ENCODE measurements at regions not wholly inside any gene's neighbourhood (a gene's known extent, or its start where the extent isn't known, plus 50 kb on each side); places are given as distances from the start of the nearest gene placed in this dataset.

DNA sequence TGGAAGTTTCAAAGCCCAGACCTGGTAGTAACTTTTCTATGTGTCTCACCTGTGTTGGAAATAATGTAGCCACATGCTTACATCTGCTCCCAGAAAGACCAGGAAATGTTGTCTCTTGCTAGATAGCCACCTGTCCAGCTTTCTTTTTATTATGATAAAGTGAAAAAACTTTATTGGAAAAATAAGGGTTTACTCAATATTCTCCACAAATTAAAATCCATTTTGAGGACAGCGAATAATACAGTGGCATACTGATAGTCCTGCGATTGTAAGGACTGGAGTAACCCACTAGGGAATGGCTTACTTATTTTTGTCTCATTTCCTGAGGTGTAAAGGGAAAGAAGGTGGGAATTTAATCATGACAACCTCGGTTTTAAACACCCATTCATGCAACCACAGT lies 100.1 kb downstream of the HFE start:
- Histone ChIP-seq H3K4me2 (peak overlapping the region; percentile 95), H3K27ac (ENCODE audit: low read depth) (peak overlapping the region; percentile 99)

More for the DNA sequence above, 100.1 kb downstream of the HFE start:
- H3K79me2 ChIP-seq (replicated peaks; ENCODE audit: insufficient read depth), result no peaks in the 10 kb centered on the region
- H4K20me1 ChIP-seq (replicated peaks; ENCODE audit: insufficient read depth), result no peaks in the 10 kb centered on the region
- peaks cover 10% of the 10 kb centered on the region for H3F3A ChIP-seq (replicated peaks; ENCODE audit: low read depth)
- no peaks in the 10 kb centered on the region for H3K36me3 Mint-ChIP-seq (ENCODE audit: low read depth)
- H3K27ac Mint-ChIP-seq, result peak overlapping the region; percentile 100
- TF ChIP-seq, protein P1, sequence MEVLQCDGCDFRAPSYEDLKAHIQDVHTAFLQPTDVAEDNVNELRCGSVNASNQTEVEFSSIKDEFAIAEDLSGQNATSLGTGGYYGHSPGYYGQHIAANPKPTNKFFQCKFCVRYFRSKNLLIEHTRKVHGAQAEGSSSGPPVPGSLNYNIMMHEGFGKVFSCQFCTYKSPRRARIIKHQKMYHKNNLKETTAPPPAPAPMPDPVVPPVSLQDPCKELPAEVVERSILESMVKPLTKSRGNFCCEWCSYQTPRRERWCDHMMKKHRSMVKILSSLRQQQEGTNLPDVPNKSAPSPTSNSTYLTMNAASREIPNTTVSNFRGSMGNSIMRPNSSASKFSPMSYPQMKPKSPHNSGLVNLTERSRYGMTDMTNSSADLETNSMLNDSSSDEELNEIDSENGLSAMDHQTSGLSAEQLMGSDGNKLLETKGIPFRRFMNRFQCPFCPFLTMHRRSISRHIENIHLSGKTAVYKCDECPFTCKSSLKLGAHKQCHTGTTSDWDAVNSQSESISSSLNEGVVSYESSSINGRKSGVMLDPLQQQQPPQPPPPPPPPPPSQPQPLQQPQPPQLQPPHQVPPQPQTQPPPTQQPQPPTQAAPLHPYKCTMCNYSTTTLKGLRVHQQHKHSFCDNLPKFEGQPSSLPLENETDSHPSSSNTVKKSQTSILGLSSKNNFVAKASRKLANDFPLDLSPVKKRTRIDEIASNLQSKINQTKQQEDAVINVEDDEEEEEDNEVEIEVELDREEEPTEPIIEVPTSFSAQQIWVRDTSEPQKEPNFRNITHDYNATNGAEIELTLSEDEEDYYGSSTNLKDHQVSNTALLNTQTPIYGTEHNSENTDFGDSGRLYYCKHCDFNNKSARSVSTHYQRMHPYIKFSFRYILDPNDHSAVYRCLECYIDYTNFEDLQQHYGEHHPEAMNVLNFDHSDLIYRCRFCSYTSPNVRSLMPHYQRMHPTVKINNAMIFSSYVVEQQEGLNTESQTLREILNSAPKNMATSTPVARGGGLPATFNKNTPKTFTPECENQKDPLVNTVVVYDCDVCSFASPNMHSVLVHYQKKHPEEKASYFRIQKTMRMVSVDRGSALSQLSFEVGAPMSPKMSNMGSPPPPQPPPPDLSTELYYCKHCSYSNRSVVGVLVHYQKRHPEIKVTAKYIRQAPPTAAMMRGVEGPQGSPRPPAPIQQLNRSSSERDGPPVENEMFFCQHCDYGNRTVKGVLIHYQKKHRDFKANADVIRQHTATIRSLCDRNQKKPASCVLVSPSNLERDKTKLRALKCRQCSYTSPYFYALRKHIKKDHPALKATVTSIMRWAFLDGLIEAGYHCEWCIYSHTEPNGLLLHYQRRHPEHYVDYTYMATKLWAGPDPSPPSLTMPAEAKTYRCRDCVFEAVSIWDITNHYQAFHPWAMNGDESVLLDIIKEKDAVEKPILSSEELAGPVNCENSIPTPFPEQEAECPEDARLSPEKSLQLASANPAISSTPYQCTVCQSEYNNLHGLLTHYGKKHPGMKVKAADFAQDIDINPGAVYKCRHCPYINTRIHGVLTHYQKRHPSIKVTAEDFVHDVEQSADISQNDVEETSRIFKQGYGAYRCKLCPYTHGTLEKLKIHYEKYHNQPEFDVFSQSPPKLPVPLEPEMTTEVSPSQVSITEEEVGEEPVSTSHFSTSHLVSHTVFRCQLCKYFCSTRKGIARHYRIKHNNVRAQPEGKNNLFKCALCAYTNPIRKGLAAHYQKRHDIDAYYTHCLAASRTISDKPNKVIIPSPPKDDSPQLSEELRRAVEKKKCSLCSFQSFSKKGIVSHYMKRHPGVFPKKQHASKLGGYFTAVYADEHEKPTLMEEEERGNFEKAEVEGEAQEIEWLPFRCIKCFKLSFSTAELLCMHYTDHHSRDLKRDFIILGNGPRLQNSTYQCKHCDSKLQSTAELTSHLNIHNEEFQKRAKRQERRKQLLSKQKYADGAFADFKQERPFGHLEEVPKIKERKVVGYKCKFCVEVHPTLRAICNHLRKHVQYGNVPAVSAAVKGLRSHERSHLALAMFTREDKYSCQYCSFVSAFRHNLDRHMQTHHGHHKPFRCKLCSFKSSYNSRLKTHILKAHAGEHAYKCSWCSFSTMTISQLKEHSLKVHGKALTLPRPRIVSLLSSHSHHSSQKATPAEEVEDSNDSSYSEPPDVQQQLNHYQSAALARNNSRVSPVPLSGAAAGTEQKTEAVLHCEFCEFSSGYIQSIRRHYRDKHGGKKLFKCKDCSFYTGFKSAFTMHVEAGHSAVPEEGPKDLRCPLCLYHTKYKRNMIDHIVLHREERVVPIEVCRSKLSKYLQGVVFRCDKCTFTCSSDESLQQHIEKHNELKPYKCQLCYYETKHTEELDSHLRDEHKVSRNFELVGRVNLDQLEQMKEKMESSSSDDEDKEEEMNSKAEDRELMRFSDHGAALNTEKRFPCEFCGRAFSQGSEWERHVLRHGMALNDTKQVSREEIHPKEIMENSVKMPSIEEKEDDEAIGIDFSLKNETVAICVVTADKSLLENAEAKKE (CRISPR knock-in tag; IDR thresholded peaks at IDR 0.05), result no peak
- no peak for TF ChIP-seq EZH2 (IDR thresholded peaks at IDR 0.05; ENCODE audit: low read depth, unreplicated experiment)
- no peak for TF ChIP-seq EZH2phosphoT487 (IDR thresholded peaks at IDR 0.05; ENCODE audit: unreplicated experiment)
- no peak for TF ChIP-seq ZNF331 (CRISPR knock-in tag; IDR thresholded peaks at IDR 0.05; ENCODE audit: low read depth)
- TF ChIP-seq, protein P2, sequence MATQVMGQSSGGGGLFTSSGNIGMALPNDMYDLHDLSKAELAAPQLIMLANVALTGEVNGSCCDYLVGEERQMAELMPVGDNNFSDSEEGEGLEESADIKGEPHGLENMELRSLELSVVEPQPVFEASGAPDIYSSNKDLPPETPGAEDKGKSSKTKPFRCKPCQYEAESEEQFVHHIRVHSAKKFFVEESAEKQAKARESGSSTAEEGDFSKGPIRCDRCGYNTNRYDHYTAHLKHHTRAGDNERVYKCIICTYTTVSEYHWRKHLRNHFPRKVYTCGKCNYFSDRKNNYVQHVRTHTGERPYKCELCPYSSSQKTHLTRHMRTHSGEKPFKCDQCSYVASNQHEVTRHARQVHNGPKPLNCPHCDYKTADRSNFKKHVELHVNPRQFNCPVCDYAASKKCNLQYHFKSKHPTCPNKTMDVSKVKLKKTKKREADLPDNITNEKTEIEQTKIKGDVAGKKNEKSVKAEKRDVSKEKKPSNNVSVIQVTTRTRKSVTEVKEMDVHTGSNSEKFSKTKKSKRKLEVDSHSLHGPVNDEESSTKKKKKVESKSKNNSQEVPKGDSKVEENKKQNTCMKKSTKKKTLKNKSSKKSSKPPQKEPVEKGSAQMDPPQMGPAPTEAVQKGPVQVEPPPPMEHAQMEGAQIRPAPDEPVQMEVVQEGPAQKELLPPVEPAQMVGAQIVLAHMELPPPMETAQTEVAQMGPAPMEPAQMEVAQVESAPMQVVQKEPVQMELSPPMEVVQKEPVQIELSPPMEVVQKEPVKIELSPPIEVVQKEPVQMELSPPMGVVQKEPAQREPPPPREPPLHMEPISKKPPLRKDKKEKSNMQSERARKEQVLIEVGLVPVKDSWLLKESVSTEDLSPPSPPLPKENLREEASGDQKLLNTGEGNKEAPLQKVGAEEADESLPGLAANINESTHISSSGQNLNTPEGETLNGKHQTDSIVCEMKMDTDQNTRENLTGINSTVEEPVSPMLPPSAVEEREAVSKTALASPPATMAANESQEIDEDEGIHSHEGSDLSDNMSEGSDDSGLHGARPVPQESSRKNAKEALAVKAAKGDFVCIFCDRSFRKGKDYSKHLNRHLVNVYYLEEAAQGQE (IDR thresholded peaks at IDR 0.05; ENCODE audit: unreplicated experiment), result no peak
- no peak for TF ChIP-seq POLR2AphosphoS5 (IDR thresholded peaks at IDR 0.05; ENCODE audit: low read depth)
- TF ChIP-seq, protein P3, sequence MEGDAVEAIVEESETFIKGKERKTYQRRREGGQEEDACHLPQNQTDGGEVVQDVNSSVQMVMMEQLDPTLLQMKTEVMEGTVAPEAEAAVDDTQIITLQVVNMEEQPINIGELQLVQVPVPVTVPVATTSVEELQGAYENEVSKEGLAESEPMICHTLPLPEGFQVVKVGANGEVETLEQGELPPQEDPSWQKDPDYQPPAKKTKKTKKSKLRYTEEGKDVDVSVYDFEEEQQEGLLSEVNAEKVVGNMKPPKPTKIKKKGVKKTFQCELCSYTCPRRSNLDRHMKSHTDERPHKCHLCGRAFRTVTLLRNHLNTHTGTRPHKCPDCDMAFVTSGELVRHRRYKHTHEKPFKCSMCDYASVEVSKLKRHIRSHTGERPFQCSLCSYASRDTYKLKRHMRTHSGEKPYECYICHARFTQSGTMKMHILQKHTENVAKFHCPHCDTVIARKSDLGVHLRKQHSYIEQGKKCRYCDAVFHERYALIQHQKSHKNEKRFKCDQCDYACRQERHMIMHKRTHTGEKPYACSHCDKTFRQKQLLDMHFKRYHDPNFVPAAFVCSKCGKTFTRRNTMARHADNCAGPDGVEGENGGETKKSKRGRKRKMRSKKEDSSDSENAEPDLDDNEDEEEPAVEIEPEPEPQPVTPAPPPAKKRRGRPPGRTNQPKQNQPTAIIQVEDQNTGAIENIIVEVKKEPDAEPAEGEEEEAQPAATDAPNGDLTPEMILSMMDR (conservative IDR thresholded peaks at IDR 0.05; ENCODE audit: low read depth in 2 of 2), result no peak
- TF ChIP-seq CREB1 (CRISPR knock-in tag; IDR thresholded peaks at IDR 0.05; ENCODE audit: low read depth), result no peak
- no peak for TF ChIP-seq STAT1 (IDR thresholded peaks at IDR 0.05; ENCODE audit: unreplicated experiment)
- TF ChIP-seq ZNF114 (CRISPR knock-in tag; IDR thresholded peaks at IDR 0.05), result no peak
- no peak for TF ChIP-seq JUNB (IDR thresholded peaks at IDR 0.05; ENCODE audit: unreplicated experiment)
- TF ChIP-seq, protein P4, sequence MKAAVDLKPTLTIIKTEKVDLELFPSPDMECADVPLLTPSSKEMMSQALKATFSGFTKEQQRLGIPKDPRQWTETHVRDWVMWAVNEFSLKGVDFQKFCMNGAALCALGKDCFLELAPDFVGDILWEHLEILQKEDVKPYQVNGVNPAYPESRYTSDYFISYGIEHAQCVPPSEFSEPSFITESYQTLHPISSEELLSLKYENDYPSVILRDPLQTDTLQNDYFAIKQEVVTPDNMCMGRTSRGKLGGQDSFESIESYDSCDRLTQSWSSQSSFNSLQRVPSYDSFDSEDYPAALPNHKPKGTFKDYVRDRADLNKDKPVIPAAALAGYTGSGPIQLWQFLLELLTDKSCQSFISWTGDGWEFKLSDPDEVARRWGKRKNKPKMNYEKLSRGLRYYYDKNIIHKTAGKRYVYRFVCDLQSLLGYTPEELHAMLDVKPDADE (IDR thresholded peaks at IDR 0.05), result no peak
- no peak for TF ChIP-seq NANOG (IDR thresholded peaks at IDR 0.05; ENCODE audit: borderline replicate concordance)
- peaks cover 46% of the 10 kb centered on the region for H3K4me1 Mint-ChIP-seq
- peak overlapping the region; percentile 90 for H3K4me3 Mint-ChIP-seq
- ATAC-seq (no peak), DNase-seq (ENCODE audit: low spot score) (no peak)
- no peaks in the 10 kb centered on the region for H3K9me2 ChIP-seq (ENCODE audit: insufficient read depth)
- peaks cover 25% of the 10 kb centered on the region for H3K27me3 Mint-ChIP-seq (ENCODE audit: insufficient read depth, low read depth, poor library complexity)
- no peak overlapping the region for H2AFZ ChIP-seq
- H3K27me3 ChIP-seq (ENCODE audit: insufficient read depth), result no peaks in the 10 kb centered on the region
- H3K4me3 ChIP-seq, result peak overlapping the region; percentile 88
- H3K36me3 ChIP-seq (ENCODE audit: insufficient read depth), result no peaks in the 10 kb centered on the region
- peaks cover 24% of the 10 kb centered on the region for H3K4me1 ChIP-seq (ENCODE audit: insufficient read depth)
- peaks cover 4% of the 10 kb centered on the region; the same call in 2 of the 3 replicates for H3K9me3 Mint-ChIP-seq
